GM23338 (cell line): ENCODE measurements at regions not wholly inside any gene's neighbourhood (a gene's known extent, or its start where the extent isn't known, plus 50 kb on each side); places are given as distances from the start of the nearest gene placed in this dataset.

Experiments
- ATAC-seq: fragments of 200-7000 bp; cut with Tn5 transposase; 3 replicates; pipeline ENCODE4 v1.9.1; 2020
- DNase-seq: peaks from one replicate; pipeline ENCODE4 v3.0.0-alpha.2; 2015; ENCODE audit warnings: low spot score
- H2AFZ ChIP-seq: fragments of 200-600 bp; sonication (generic); 2 replicates; pipeline ENCODE4 v1.8.0; 2016; ENCODE audit warnings: antibody characterized with exemption, mild to moderate bottlenecking, moderate library complexity
- H3F3A ChIP-seq: fragments of 200-600 bp; sonication (generic); replicated peaks from 2 replicates; pipeline ENCODE4 v1.8.0; 2017; ENCODE audit warnings: antibody characterized with exemption, mixed run types, low read depth
- H3K27ac ChIP-seq: fragments of 200-600 bp; sonication (generic); 2 replicates; pipeline ENCODE4 v1.6.1; 2016; ENCODE audit warnings: low read depth
- H3K27me3 ChIP-seq: fragments of 200-600 bp; sonication (generic); 2 replicates; pipeline ENCODE4 v1.8.0; 2016; ENCODE audit warnings: mild to moderate bottlenecking, mixed run types, moderate library complexity; ENCODE audit not compliant: insufficient read depth
- H3K36me3 ChIP-seq: fragments of 200-600 bp; sonication (generic); 2 replicates; pipeline ENCODE4 v1.8.0; 2016; ENCODE audit warnings: mild to moderate bottlenecking; ENCODE audit not compliant: insufficient read depth
- H3K4me1 ChIP-seq: fragments of 200-600 bp; sonication (generic); 2 replicates; pipeline ENCODE4 v1.8.0; 2016; ENCODE audit warnings: mild to moderate bottlenecking, moderate library complexity; ENCODE audit not compliant: insufficient read depth
- H3K4me2 ChIP-seq: fragments of 200-600 bp; sonication (generic); 2 replicates; pipeline ENCODE4 v1.7.1; 2017; ENCODE audit warnings: mixed run types
- H3K4me3 ChIP-seq: fragments of 200-600 bp; sonication (generic); 2 replicates; pipeline ENCODE4 v1.6.1; 2016; ENCODE audit warnings: mixed run types
- H3K79me2 ChIP-seq: fragments of 200-600 bp; sonication (generic); replicated peaks from 2 replicates; pipeline ENCODE4 v1.8.0; 2017; ENCODE audit warnings: mild to moderate bottlenecking; ENCODE audit not compliant: insufficient read depth
- H3K9me2 ChIP-seq: fragments of 200-600 bp; sonication (generic); 2 replicates; pipeline ENCODE4 v1.8.0; 2017; ENCODE audit not compliant: insufficient read depth
- H4K20me1 ChIP-seq: fragments of 200-600 bp; sonication (generic); replicated peaks from 2 replicates; pipeline ENCODE4 v1.8.0; 2017; ENCODE audit warnings: mild to moderate bottlenecking; ENCODE audit not compliant: insufficient read depth
- H3K27ac Mint-ChIP-seq: 2 replicates; pipeline ENCODE4 v1.8.0; 2020; ENCODE audit warnings: inconsistent platforms, mild to moderate bottlenecking, moderate library complexity, mixed read lengths
- H3K27me3 Mint-ChIP-seq: 3 replicates; pipeline ENCODE4 v1.8.0; 2022; ENCODE audit warnings: low read depth, mild to moderate bottlenecking, moderate library complexity, mixed read lengths, inconsistent platforms; ENCODE audit not compliant: insufficient read depth, poor library complexity
- H3K36me3 Mint-ChIP-seq: 3 replicates; pipeline ENCODE4 v1.8.0; 2021; ENCODE audit warnings: low read depth, mild to moderate bottlenecking, inconsistent platforms, moderate library complexity, mixed read lengths
- H3K4me1 Mint-ChIP-seq: 3 replicates; pipeline ENCODE4 v1.8.0; 2020; ENCODE audit warnings: mild to moderate bottlenecking, inconsistent platforms, mixed read lengths
- H3K4me3 Mint-ChIP-seq: 3 replicates; pipeline ENCODE4 v1.8.0; 2021; ENCODE audit warnings: moderate library complexity, mild to moderate bottlenecking, inconsistent platforms, mixed read lengths
- H3K9me3 Mint-ChIP-seq: 3 replicates; pipeline ENCODE4 v1.8.0; 2020; ENCODE audit warnings: moderate library complexity, mild to moderate bottlenecking, inconsistent platforms, mixed read lengths
- CREB1 ChIP-seq: fragments of 250-450 bp; sonication (Bioruptor Pico); IDR thresholded peaks from 2 replicates; pipeline ENCODE4 v1.5.0; 2020; ENCODE audit warnings: low read depth, mild to moderate bottlenecking, moderate library complexity
- EZH2 ChIP-seq: fragments of 200-600 bp; sonication (generic); IDR thresholded peaks from one replicate; pipeline ENCODE4 v1.8.0; 2017; ENCODE audit warnings: antibody characterized with exemption, mild to moderate bottlenecking, low read depth; ENCODE audit not compliant: unreplicated experiment
- EZH2phosphoT487 ChIP-seq: fragments of 200-600 bp; sonication (generic); IDR thresholded peaks from one replicate; pipeline ENCODE4 v1.8.1; 2018; ENCODE audit warnings: antibody characterized with exemption; ENCODE audit not compliant: unreplicated experiment
- NANOG ChIP-seq: IDR thresholded peaks from 2 replicates; pipeline ENCODE4 v1.6.1; 2016; ENCODE audit warnings: antibody characterized with exemption, borderline replicate concordance
- POLR2AphosphoS5 ChIP-seq: IDR thresholded peaks from 2 replicates; pipeline ENCODE4 v1.6.1; 2016; ENCODE audit warnings: antibody characterized with exemption, low read depth
- STAT1 ChIP-seq: IDR thresholded peaks from one replicate; pipeline ENCODE4 v1.6.1; 2016; ENCODE audit warnings: antibody characterized with exemption; ENCODE audit not compliant: unreplicated experiment
- ZNF114 ChIP-seq: fragments of 250-450 bp; sonication (Bioruptor Pico); IDR thresholded peaks from 2 replicates; pipeline ENCODE4 v1.5.0; 2020; ENCODE audit warnings: mild to moderate bottlenecking, moderate library complexity
- ZNF331 ChIP-seq: fragments of 250-450 bp; sonication (Bioruptor Pico); IDR thresholded peaks from 2 replicates; pipeline ENCODE4 v1.5.0; 2020; ENCODE audit warnings: low read depth, mild to moderate bottlenecking, moderate library complexity
- ZNF462 ChIP-seq: fragments of 250-450 bp; sonication (Bioruptor Pico); IDR thresholded peaks from 2 replicates; pipeline ENCODE4 v1.5.0; 2020; ENCODE audit warnings: mild to moderate bottlenecking, moderate library complexity
- TF ChIP-seq, protein P1 (sequence below), 2 experiments: fragments of 200-600 bp in 1 of 2; sonication (generic) in 1 of 2; conservative IDR thresholded peaks; 2 replicates each; pipeline versions ENCODE4 v1.5.1 to v1.6.1; 2016 to 2017; ENCODE audit warnings: antibody characterized with exemption in 2 of 2, low read depth in 2 of 2, mild to moderate bottlenecking in 2 of 2, moderate library complexity in 1 of 2

- H3K4me3 ChIP-seq: no peak overlapping the region
- peaks cover 2% of the 10 kb centered on the region for H3K27me3 Mint-ChIP-seq
- H3K9me2 ChIP-seq: peaks cover 15% of the 10 kb centered on the region
- no peaks in the 10 kb centered on the region for H4K20me1 ChIP-seq
- no peaks in the 10 kb centered on the region for H3K36me3 Mint-ChIP-seq
- H3K27ac ChIP-seq: no peak overlapping the region
- H3K36me3 ChIP-seq: no peaks in the 10 kb centered on the region
- H3K79me2 ChIP-seq: no peaks in the 10 kb centered on the region
- DNase-seq (no peak), ATAC-seq (no peak)
- H3F3A ChIP-seq: no peaks in the 10 kb centered on the region
- H3K4me1 ChIP-seq: no peaks in the 10 kb centered on the region
- no peak for TF ChIP-seq NANOG
- TF ChIP-seq, protein P1, sequence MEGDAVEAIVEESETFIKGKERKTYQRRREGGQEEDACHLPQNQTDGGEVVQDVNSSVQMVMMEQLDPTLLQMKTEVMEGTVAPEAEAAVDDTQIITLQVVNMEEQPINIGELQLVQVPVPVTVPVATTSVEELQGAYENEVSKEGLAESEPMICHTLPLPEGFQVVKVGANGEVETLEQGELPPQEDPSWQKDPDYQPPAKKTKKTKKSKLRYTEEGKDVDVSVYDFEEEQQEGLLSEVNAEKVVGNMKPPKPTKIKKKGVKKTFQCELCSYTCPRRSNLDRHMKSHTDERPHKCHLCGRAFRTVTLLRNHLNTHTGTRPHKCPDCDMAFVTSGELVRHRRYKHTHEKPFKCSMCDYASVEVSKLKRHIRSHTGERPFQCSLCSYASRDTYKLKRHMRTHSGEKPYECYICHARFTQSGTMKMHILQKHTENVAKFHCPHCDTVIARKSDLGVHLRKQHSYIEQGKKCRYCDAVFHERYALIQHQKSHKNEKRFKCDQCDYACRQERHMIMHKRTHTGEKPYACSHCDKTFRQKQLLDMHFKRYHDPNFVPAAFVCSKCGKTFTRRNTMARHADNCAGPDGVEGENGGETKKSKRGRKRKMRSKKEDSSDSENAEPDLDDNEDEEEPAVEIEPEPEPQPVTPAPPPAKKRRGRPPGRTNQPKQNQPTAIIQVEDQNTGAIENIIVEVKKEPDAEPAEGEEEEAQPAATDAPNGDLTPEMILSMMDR (conservative IDR thresholded peaks at IDR 0.05; ENCODE audit: low read depth in 2 of 2): no peak
- TF ChIP-seq ZNF114 (CRISPR knock-in tag): no peak
- no peak for TF ChIP-seq ZNF331 (CRISPR knock-in tag)
- no peak for TF ChIP-seq EZH2
- no peak for TF ChIP-seq ZNF462 (CRISPR knock-in tag)
- no peak for TF ChIP-seq STAT1
- TF ChIP-seq CREB1 (CRISPR knock-in tag): no peak
- no peak for TF ChIP-seq EZH2phosphoT487
- TF ChIP-seq POLR2AphosphoS5: no peak
- no peak overlapping the region for H3K4me2 ChIP-seq
- no peak overlapping the region for H2AFZ ChIP-seq
- H3K9me3 Mint-ChIP-seq: peaks cover 3% of the 10 kb centered on the region; the same call in 1 of the 3 replicates
- no peak overlapping the region for H3K4me3 Mint-ChIP-seq
- H3K4me1 Mint-ChIP-seq: no peaks in the 10 kb centered on the region
- no peak overlapping the region for H3K27ac Mint-ChIP-seq
- no peaks in the 10 kb centered on the region for H3K27me3 ChIP-seq
These were observed 216.1 kb downstream of the NUAK1 start for GRCh38 chr12:105922670-105923102.
